ENCODE measurements at regions not wholly inside any gene's neighbourhood (a gene's known extent, or its start where the extent isn't known, plus 50 kb on each side); places are given as distances from the start of the nearest gene placed in this dataset.

DNA sequence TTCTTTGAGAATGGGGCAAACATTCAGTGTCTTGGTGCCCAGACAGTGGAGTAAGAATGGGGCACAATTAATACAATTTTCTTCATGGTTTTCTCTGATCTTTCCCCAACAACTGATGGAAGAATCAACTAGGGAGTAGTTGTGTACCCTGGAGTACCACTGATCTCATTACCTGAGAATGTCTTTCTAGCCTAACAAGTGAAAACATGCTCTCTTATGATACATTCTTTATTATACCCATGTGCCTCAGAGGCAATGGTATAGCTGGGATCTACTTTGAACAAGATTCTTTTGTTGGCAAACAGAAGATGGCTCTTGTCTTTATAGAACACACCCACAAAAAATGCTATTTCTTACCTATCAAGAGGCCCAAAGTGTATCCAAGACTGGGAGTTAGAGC is 250.6 kb upstream of the CMC1 start:
- Histone ChIP-seq H4K20me1 (replicated peaks; ENCODE audit: control insufficient read depth, insufficient read depth, low read length) (no peaks in the 10 kb centered on the region), H3K27me3 (ENCODE audit: control insufficient read depth in 2 of 2, insufficient read depth in 2 of 2, low read length in 2 of 2) (no peaks in the 10 kb centered on the region), H3K4me2 (ENCODE audit: insufficient read depth, low read length) (no peak overlapping the region), H3K79me2 (ENCODE audit: control insufficient read depth, insufficient read depth, low read length) (no peaks in the 10 kb centered on the region), H3K36me3 (ENCODE audit: control insufficient read depth, insufficient read depth, low read length) (no peaks in the 10 kb centered on the region), H3K9me3 (replicated peaks; ENCODE audit: control insufficient read depth, insufficient read depth, low read depth, low read length) (no peaks in the 10 kb centered on the region), H3K9ac (ENCODE audit: insufficient read depth in 1 of 2, low read depth in 2 of 2, low read length in 2 of 2) (no peak overlapping the region), H2AFZ (ENCODE audit: low read depth, low read length) (no peak overlapping the region), H3K9me1 (ENCODE audit: control insufficient read depth, insufficient read depth, low read length) (no peaks in the 10 kb centered on the region), H3K4me3 (no peak overlapping the region), H3K27ac (ENCODE audit: extremely low read depth, low read depth, low read length) (no peak overlapping the region), H3K4me1 (replicated peaks in 1 of 2; ENCODE audit: control insufficient read depth in 2 of 2, insufficient read depth in 2 of 2, low read length in 2 of 2) (no peaks in the 10 kb centered on the region)
- no TSS peak for BruUV-seq (replicated peaks)
- intact Hi-C loops (cut with micrococcal nuclease): no loop called here
- TF ChIP-seq EP300 (IDR thresholded peaks at IDR 0.05; ENCODE audit: low read length): no peak
- no peak for TF ChIP-seq ESRRA (IDR thresholded peaks at IDR 0.05; ENCODE audit: borderline replicate concordance, low read depth)
- TF ChIP-seq, protein P1, sequence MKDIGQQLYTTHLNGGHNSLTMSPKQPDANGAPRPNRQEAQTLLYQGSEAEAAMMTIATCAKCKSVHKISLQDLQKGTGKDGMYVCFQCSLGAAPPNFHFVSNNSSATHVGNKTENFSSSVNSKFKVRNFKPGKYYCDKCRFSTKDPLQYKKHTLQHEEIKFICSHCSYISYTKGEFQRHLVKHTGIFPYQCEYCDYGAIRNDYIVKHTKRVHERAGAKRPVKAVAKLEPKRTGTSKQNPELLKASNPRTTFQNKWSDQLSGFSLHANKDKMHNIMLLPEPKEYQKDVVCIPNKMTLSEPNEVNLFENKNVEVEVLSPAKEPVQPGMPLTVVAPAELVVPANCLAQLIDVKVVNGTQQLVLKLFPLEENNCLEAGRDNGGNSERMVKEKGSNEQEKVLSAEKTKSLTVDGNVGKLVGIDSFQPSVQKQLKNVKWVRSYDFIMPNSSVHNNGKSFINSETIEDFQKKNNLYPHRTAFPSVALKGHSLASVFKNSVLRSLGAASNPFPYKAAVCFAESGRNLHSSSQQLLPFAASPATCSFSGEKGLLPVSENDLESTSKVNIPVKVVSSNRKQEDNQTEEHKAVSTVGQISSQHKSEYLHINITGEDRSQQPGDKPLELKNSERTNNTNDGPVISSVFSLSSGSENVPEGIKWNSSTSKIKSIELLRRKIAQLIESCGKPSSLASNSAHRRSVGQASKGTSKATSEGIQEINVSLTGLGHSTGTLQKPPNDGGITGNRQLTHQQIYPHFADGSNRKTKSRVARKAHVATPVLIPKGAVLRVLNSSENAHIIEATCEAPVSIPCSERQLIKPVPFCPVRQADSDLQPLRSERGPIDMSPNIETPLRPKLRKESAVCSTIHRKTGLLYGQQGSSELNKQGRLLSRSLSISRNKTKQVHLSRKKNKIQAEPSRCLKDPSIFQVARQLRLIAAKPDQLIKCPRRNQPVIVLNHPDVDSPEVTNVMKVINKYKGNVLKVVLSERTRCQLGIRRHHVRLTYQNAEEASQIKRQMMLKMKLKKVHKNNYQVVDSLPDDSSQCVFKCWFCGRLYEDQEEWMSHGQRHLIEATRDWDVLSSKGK (CRISPR knock-in tag; IDR thresholded peaks at IDR 0.05): no peak
- TF ChIP-seq NCOA2 (IDR thresholded peaks at IDR 0.05; ENCODE audit: partially characterized antibody in 2 of 2): no peak
- TF ChIP-seq ZNF133 (CRISPR knock-in tag; IDR thresholded peaks at IDR 0.05): no peak
- CTCF ChIA-PET (ENCODE audit: low intra/inter-chr PET ratio): no interaction called here
- in situ Hi-C loops (cut with MboI): no loop called here
- FAIRE-seq (no peak), DNase-seq (ENCODE audit: extremely low read depth in 1 of 4, low spot score in 3 of 4) (no peak), ATAC-seq (no peak)
- POLR2A ChIA-PET: no interaction called here

Data from K562 (cell line).